Keratinocyte (primary cell): ENCODE measurements at regions not wholly inside any gene's neighbourhood (a gene's known extent, or its start where the extent isn't known, plus 50 kb on each side); places are given as distances from the start of the nearest gene placed in this dataset.

Experiments
- CTCF ChIP-seq, 3 experiments: IDR thresholded peaks in 1 of 3; conservative IDR thresholded peaks in 1 of 3; optimal IDR thresholded peaks in 1 of 3; 2 replicates in 2 of 3; 3 replicates in 1 of 3; pipeline versions ENCODE3 to v1.5.1; 2011; ENCODE audit warnings: low read length in 3 of 3, mild to moderate bottlenecking in 3 of 3, moderate library complexity in 2 of 3, control low read depth in 1 of 3, inconsistent platforms in 1 of 3; ENCODE audit not compliant: insufficient read depth in 2 of 3; ENCODE audit errors: extremely low read depth in 1 of 3
- EZH2 ChIP-seq: IDR thresholded peaks from one replicate; pipeline ENCODE4 v1.6.1; 2012; ENCODE audit warnings: inconsistent platforms, mild to moderate bottlenecking, low read length, moderate library complexity

DNA sequence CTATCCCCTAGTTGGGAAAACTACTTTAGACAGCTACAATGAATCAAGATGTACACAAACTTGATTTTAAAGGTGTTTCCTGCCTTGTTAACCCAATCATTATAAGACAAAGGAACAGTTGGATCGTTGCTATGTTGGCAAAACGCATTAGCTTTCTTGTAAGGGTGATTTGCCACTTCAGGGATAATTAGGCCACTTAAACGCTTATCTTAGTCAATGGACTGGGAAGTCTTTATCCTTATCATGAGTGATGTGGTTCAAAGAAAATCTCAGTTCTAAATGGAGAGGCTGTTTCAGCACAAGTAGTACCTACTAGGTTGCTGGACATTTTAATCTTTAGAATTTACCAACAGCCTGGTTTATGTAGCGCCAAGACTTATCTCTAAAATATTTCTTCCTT lies 406.1 kb upstream of the MEX3C start:
- TF ChIP-seq CTCF (optimal IDR thresholded peaks at IDR 0.05 in 1 of 3, IDR thresholded peaks at IDR 0.05 in 1 of 3, conservative IDR thresholded peaks at IDR 0.05 in 1 of 3; ENCODE audit: extremely low read depth in 1 of 3, insufficient read depth in 2 of 3, low read length in 3 of 3) = no peak
- no peak for TF ChIP-seq EZH2
